ENCODE measurements at regions not wholly inside any gene's neighbourhood (a gene's known extent, or its start where the extent isn't known, plus 50 kb on each side); places are given as distances from the start of the nearest gene placed in this dataset.

- Mint-ChIP-seq H3K4me1 (peaks cover 31% of the 10 kb centered on the region), H3K4me3 (no peak overlapping the region), H3K27ac (no peak overlapping the region), H3K36me3 (ENCODE audit: low read depth) (peaks cover 4% of the 10 kb centered on the region; the same call in 2 of the 3 replicates), H3K27me3 (ENCODE audit: insufficient read depth, low read depth, poor library complexity) (peaks cover 17% of the 10 kb centered on the region), H3K9me3 (peaks cover 7% of the 10 kb centered on the region)
- H3F3A ChIP-seq (replicated peaks; ENCODE audit: low read depth), result no peaks in the 10 kb centered on the region; the same call in 1 of the 2 replicates
- H2AFZ ChIP-seq, result no peak overlapping the region
- 0 out of 2 replicates have a peak, but pooled peaks cover 4% of the 10 kb centered on the region for H3K9me2 ChIP-seq (ENCODE audit: insufficient read depth)
- H3K27me3 ChIP-seq (ENCODE audit: insufficient read depth), result no peaks in the 10 kb centered on the region
- H3K4me1 ChIP-seq (ENCODE audit: insufficient read depth), result peaks cover 31% of the 10 kb centered on the region
- no peak overlapping the region for H3K4me3 ChIP-seq
- ATAC-seq (no peak), DNase-seq (ENCODE audit: low spot score) (no peak)
- H3K36me3 ChIP-seq (ENCODE audit: insufficient read depth), result no peaks in the 10 kb centered on the region
- TF ChIP-seq JUNB (IDR thresholded peaks at IDR 0.05; ENCODE audit: unreplicated experiment) (no peak), EZH2 (IDR thresholded peaks at IDR 0.05; ENCODE audit: low read depth, unreplicated experiment) (no peak), ZNF114 (CRISPR knock-in tag; IDR thresholded peaks at IDR 0.05) (no peak), REST (IDR thresholded peaks at IDR 0.05; ENCODE audit: unreplicated experiment) (no peak), CTCF (conservative IDR thresholded peaks at IDR 0.05; ENCODE audit: low read depth in 2 of 2) (no peak)
- TF ChIP-seq, protein P1, sequence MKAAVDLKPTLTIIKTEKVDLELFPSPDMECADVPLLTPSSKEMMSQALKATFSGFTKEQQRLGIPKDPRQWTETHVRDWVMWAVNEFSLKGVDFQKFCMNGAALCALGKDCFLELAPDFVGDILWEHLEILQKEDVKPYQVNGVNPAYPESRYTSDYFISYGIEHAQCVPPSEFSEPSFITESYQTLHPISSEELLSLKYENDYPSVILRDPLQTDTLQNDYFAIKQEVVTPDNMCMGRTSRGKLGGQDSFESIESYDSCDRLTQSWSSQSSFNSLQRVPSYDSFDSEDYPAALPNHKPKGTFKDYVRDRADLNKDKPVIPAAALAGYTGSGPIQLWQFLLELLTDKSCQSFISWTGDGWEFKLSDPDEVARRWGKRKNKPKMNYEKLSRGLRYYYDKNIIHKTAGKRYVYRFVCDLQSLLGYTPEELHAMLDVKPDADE (IDR thresholded peaks at IDR 0.05), result no peak
- H4K20me1 ChIP-seq (replicated peaks; ENCODE audit: insufficient read depth), result no peaks in the 10 kb centered on the region
- H3K27ac ChIP-seq (ENCODE audit: low read depth), result no peak overlapping the region
- H3K79me2 ChIP-seq (replicated peaks; ENCODE audit: insufficient read depth), result no peaks in the 10 kb centered on the region
- no peak overlapping the region for H3K4me2 ChIP-seq
These were observed 171.1 kb upstream of the JARID2 start for GRCh38 chr6:15074806-15075205.

DNA sequence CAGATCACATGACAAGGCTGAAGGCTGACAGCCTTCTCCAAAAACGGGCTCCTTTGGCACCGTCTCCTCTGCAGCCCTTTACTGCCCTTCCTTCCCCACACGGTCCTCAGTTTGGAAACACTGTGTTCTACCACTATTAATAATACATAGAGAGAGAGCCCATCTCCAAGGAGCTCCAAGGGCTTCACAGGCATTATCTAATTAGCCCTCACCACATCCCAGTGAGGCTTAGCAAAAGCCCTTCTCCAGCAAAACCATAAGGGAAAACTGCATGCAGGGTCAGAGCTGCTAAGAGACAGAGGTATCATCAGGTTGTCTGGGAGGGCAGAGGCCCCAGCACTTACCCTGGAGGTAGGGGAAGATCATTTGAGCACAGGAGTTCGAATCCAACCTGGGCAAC, 169.3 kb upstream of the JARID2 start:
- Mint-ChIP-seq H3K27me3 (ENCODE audit: insufficient read depth, low read depth, poor library complexity) (peaks cover 11% of the 10 kb centered on the region), H3K9me3 (peaks cover 7% of the 10 kb centered on the region), H3K4me1 (peaks cover 34% of the 10 kb centered on the region), H3K4me3 (no peak overlapping the region), H3K27ac (no peak overlapping the region), H3K36me3 (ENCODE audit: low read depth) (peaks cover 4% of the 10 kb centered on the region; the same call in 2 of the 3 replicates)
- Histone ChIP-seq H3K4me1 (ENCODE audit: insufficient read depth) (peaks cover 31% of the 10 kb centered on the region), H3K27me3 (ENCODE audit: insufficient read depth) (no peaks in the 10 kb centered on the region), H4K20me1 (replicated peaks; ENCODE audit: insufficient read depth) (no peaks in the 10 kb centered on the region), H3K79me2 (replicated peaks; ENCODE audit: insufficient read depth) (no peaks in the 10 kb centered on the region), H3K27ac (ENCODE audit: low read depth) (no peak overlapping the region), H3K9me2 (ENCODE audit: insufficient read depth) (no peaks in the 10 kb centered on the region), H3K4me2 (no peak overlapping the region), H3K36me3 (ENCODE audit: insufficient read depth) (no peaks in the 10 kb centered on the region), H2AFZ (0 out of 2 replicates have a peak overlapping the region, but pooled peaks have one; percentile 23), H3K4me3 (no peak overlapping the region), H3F3A (replicated peaks; ENCODE audit: low read depth) (no peaks in the 10 kb centered on the region; the same call in 1 of the 2 replicates)
- no peak for ATAC-seq
- DNase-seq (ENCODE audit: low spot score), result no peak
- TF ChIP-seq CTCF (conservative IDR thresholded peaks at IDR 0.05; ENCODE audit: low read depth in 2 of 2) (no peak), EZH2 (IDR thresholded peaks at IDR 0.05; ENCODE audit: low read depth, unreplicated experiment) (no peak), ZNF114 (CRISPR knock-in tag; IDR thresholded peaks at IDR 0.05) (no peak), REST (IDR thresholded peaks at IDR 0.05; ENCODE audit: unreplicated experiment) (no peak)
